ENCODE measurements at regions not wholly inside any gene's neighbourhood (a gene's known extent, or its start where the extent isn't known, plus 50 kb on each side); places are given as distances from the start of the nearest gene placed in this dataset.

DNA sequence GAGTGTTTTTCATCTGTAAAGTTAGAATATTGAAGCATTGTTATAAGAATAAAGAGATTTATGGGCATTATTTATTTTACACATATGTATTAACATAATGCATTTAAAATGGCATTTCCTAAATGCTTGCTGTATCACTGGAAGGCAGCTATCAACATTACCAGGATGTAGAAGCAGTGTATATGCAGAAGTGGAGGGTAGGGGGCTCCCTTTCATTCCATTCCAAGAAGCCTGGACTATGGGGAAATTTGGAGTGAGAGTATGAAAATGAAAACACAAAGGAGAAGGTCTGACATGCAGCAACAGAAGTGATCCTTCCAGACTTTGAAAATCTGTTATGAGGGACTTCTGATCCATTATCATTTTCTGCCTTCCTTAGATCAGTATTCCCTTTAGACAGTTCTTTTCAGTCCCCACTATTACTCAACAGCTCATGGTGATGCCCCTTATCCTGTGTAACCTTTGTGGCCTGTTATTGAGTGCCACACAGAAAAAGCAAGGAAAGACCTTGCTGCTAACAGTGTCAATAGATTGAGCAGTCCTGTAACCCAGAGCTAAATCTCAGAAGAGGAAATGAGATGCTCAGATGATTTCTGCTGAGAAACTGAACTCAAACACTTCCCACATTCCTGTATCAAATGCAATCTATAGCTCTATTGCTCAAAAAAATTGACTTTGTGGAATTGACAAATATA lies 216.6 kb downstream of the HNMT start:
- Histone ChIP-seq H3K36me3 (ENCODE audit: insufficient read depth, low read length) (no peaks in the 10 kb centered on the region), H3K4me1 (ENCODE audit: insufficient read depth, low read length) (no peaks in the 10 kb centered on the region), H3K79me2 (ENCODE audit: insufficient read depth, low read length) (no peaks in the 10 kb centered on the region), H3K9me3 (ENCODE audit: insufficient read depth, low read depth, low read length) (no peaks in the 10 kb centered on the region), H3K9ac (ENCODE audit: low read length) (no peak overlapping the region), H3K4me2 (ENCODE audit: low read length) (no peak overlapping the region), H3K27me3 (ENCODE audit: insufficient read depth, low read length) (peaks cover 2% of the 10 kb centered on the region), H3K27ac (ENCODE audit: low read depth, low read length) (no peak overlapping the region), H2AFZ (ENCODE audit: low read depth, low read length) (no peak overlapping the region), H3K4me3 (ENCODE audit: insufficient read depth, low read depth, low read length) (no peak overlapping the region), H4K20me1 (ENCODE audit: insufficient read depth, low read length) (no peaks in the 10 kb centered on the region)
- Mint-ChIP-seq H3K27ac (ENCODE audit: unreplicated experiment) (no peak overlapping the region), H3K4me3 (ENCODE audit: unreplicated experiment) (no peak overlapping the region), H3K4me1 (ENCODE audit: low read depth, unreplicated experiment) (peaks cover 2% of the 10 kb centered on the region), H3K27me3 (ENCODE audit: low read depth, unreplicated experiment) (no peaks in the 10 kb centered on the region), H3K36me3 (ENCODE audit: low read depth, unreplicated experiment) (no peaks in the 10 kb centered on the region), H3K9me3 (ENCODE audit: unreplicated experiment) (no peaks in the 10 kb centered on the region)
- no peak for DNase-seq (ENCODE audit: low read depth)
- TF ChIP-seq, protein P1, sequence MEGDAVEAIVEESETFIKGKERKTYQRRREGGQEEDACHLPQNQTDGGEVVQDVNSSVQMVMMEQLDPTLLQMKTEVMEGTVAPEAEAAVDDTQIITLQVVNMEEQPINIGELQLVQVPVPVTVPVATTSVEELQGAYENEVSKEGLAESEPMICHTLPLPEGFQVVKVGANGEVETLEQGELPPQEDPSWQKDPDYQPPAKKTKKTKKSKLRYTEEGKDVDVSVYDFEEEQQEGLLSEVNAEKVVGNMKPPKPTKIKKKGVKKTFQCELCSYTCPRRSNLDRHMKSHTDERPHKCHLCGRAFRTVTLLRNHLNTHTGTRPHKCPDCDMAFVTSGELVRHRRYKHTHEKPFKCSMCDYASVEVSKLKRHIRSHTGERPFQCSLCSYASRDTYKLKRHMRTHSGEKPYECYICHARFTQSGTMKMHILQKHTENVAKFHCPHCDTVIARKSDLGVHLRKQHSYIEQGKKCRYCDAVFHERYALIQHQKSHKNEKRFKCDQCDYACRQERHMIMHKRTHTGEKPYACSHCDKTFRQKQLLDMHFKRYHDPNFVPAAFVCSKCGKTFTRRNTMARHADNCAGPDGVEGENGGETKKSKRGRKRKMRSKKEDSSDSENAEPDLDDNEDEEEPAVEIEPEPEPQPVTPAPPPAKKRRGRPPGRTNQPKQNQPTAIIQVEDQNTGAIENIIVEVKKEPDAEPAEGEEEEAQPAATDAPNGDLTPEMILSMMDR (IDR thresholded peaks at IDR 0.05; ENCODE audit: insufficient read depth, low read depth, low read length): no peak
- no peak for TF ChIP-seq EZH2 (IDR thresholded peaks at IDR 0.05; ENCODE audit: insufficient read depth, low read length)
- no peak for FAIRE-seq

DNA sequence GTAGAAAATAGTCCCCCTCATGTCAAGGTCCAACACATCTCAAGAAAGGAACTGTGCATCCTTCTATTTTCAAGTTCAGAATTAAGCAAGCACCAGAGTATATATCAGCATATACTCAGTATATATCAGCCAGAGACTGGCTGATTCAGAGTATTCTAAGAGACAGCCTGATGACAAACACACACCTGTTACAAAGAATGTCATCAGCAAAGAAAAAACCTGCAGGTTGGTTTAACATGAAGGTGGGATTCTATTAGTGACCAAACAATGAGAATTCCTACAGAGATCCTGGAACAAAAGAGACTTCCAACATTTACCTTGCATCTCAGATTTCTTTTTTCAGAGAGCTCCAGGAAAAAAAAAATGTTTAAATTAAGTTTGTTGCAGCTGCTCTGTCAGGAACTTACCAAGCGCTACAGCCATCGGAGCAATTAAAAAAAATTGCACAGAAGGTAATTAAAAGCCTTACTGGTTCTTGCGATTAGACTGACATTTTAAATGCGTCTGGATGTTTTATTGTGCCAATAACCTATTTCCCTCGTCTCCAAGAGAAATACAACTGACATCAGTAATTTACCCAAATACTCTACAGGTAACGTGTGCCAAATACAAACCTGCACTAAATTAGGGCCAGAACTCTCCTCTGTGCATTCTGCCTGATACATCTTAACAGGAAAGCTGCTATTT lies 218.1 kb downstream of the HNMT start:
- no peaks in the 10 kb centered on the region for H3K9me3 Mint-ChIP-seq (ENCODE audit: unreplicated experiment)
- Histone ChIP-seq H3K27me3 (ENCODE audit: insufficient read depth, low read length) (peaks cover 2% of the 10 kb centered on the region), H3K4me2 (ENCODE audit: low read length) (no peak overlapping the region), H3K36me3 (ENCODE audit: insufficient read depth, low read length) (no peaks in the 10 kb centered on the region), H3K4me3 (ENCODE audit: insufficient read depth, low read depth, low read length) (no peak overlapping the region), H3K27ac (ENCODE audit: low read depth, low read length) (no peak overlapping the region), H2AFZ (ENCODE audit: low read depth, low read length) (no peak overlapping the region), H3K9me3 (ENCODE audit: insufficient read depth, low read depth, low read length) (no peaks in the 10 kb centered on the region), H3K4me1 (ENCODE audit: insufficient read depth, low read length) (no peaks in the 10 kb centered on the region), H3K79me2 (ENCODE audit: insufficient read depth, low read length) (no peaks in the 10 kb centered on the region), H4K20me1 (ENCODE audit: insufficient read depth, low read length) (no peaks in the 10 kb centered on the region), H3K9ac (ENCODE audit: low read length) (no peak overlapping the region)
- no peak overlapping the region for H3K4me3 Mint-ChIP-seq (ENCODE audit: unreplicated experiment)
- no peak for DNase-seq (ENCODE audit: low read depth)
- peaks cover 2% of the 10 kb centered on the region for H3K4me1 Mint-ChIP-seq (ENCODE audit: low read depth, unreplicated experiment)
- FAIRE-seq: no peak
- H3K36me3 Mint-ChIP-seq (ENCODE audit: low read depth, unreplicated experiment): no peaks in the 10 kb centered on the region
- no peak overlapping the region for H3K27ac Mint-ChIP-seq (ENCODE audit: unreplicated experiment)
- H3K27me3 Mint-ChIP-seq (ENCODE audit: low read depth, unreplicated experiment): no peaks in the 10 kb centered on the region
- TF ChIP-seq EZH2 (IDR thresholded peaks at IDR 0.05; ENCODE audit: insufficient read depth, low read length): no peak
- TF ChIP-seq, protein P1 (IDR thresholded peaks at IDR 0.05; ENCODE audit: insufficient read depth, low read depth, low read length): no peak

DNA sequence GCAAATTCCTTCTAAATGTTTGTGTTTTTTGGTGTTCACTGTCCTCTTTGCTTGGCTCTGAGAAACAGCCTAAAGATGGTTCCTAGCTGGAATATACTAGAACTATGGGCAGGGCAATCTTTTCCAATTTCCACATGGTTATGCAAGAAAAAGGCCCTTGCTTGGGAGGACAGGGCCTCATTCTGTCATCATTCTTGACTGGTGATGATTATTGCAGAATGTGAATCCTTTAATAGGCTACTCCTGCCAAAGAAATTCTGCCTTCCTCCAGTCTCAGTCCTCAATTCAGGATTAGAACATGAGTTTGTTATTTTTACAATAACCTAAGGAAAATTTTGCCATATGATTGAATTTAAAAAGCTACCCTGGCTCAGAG lies 218.7 kb downstream of the HNMT start:
- H3K9ac ChIP-seq (ENCODE audit: low read length): no peak overlapping the region
- no peak for DNase-seq (ENCODE audit: low read depth)
- no peaks in the 10 kb centered on the region for H3K36me3 Mint-ChIP-seq (ENCODE audit: low read depth, unreplicated experiment)
- no peaks in the 10 kb centered on the region for H3K79me2 ChIP-seq (ENCODE audit: insufficient read depth, low read length)
- no peak overlapping the region for H3K27ac Mint-ChIP-seq (ENCODE audit: unreplicated experiment)
- no peaks in the 10 kb centered on the region for H3K9me3 ChIP-seq (ENCODE audit: insufficient read depth, low read depth, low read length)
- no peaks in the 10 kb centered on the region for H3K9me3 Mint-ChIP-seq (ENCODE audit: unreplicated experiment)
- H3K27ac ChIP-seq (ENCODE audit: low read depth, low read length): no peak overlapping the region
- H3K27me3 ChIP-seq (ENCODE audit: insufficient read depth, low read length): peaks cover 2% of the 10 kb centered on the region
- H3K4me2 ChIP-seq (ENCODE audit: low read length): no peak overlapping the region
- no peaks in the 10 kb centered on the region for H3K27me3 Mint-ChIP-seq (ENCODE audit: low read depth, unreplicated experiment)
- no peak overlapping the region for H3K4me3 Mint-ChIP-seq (ENCODE audit: unreplicated experiment)
- H3K4me1 Mint-ChIP-seq (ENCODE audit: low read depth, unreplicated experiment): peaks cover 2% of the 10 kb centered on the region
- H4K20me1 ChIP-seq (ENCODE audit: insufficient read depth, low read length): no peaks in the 10 kb centered on the region
- no peaks in the 10 kb centered on the region for H3K4me1 ChIP-seq (ENCODE audit: insufficient read depth, low read length)
- FAIRE-seq: no peak
- no peaks in the 10 kb centered on the region for H3K36me3 ChIP-seq (ENCODE audit: insufficient read depth, low read length)
- no peak overlapping the region for H3K4me3 ChIP-seq (ENCODE audit: insufficient read depth, low read depth, low read length)
- TF ChIP-seq EZH2 (IDR thresholded peaks at IDR 0.05; ENCODE audit: insufficient read depth, low read length): no peak
- TF ChIP-seq, protein P1 (IDR thresholded peaks at IDR 0.05; ENCODE audit: insufficient read depth, low read depth, low read length): no peak
- no peak overlapping the region for H2AFZ ChIP-seq (ENCODE audit: low read depth, low read length)
